Skeletal muscle tissue (tissue), 3 donors: ENCODE measurements at regions not wholly inside any gene's neighbourhood (a gene's known extent, or its start where the extent isn't known, plus 50 kb on each side); places are given as distances from the start of the nearest gene placed in this dataset.

Experiments
- H3K27ac ChIP-seq: one replicate; pipeline ENCODE4 v1.7.0; 2013; ENCODE audit warnings: mild to moderate bottlenecking, low read depth, low read length, inconsistent platforms
- H3K27me3 ChIP-seq, 3 donors: one replicate each; pipeline ENCODE4 v1.7.0; 2013; ENCODE audit warnings: low read length in 3 of 3; ENCODE audit not compliant: control insufficient read depth in 3 of 3, insufficient read depth in 3 of 3
- H3K36me3 ChIP-seq, 3 donors: one replicate each; pipeline ENCODE4 v1.7.0; 2013; ENCODE audit warnings: low read length in 3 of 3; ENCODE audit not compliant: control insufficient read depth in 3 of 3, insufficient read depth in 3 of 3
- H3K4me1 ChIP-seq, 3 donors: one replicate each; pipeline ENCODE4 v1.7.0; 2013; ENCODE audit warnings: low read length in 3 of 3, mild to moderate bottlenecking in 3 of 3; ENCODE audit not compliant: control insufficient read depth in 3 of 3, insufficient read depth in 3 of 3
- H3K4me3 ChIP-seq, 3 donors: one replicate each; pipeline ENCODE4 v1.7.0; 2013; ENCODE audit warnings: low read length in 3 of 3
- H3K9ac ChIP-seq, 3 donors: one replicate each; pipeline ENCODE4 v1.7.0; 2013; ENCODE audit warnings: low read length in 3 of 3, mild to moderate bottlenecking in 3 of 3, moderate library complexity in 2 of 3, low read depth in 1 of 3
- H3K9me3 ChIP-seq, 3 donors: one replicate each; pipeline ENCODE4 v1.7.0; 2013; ENCODE audit warnings: low read length in 3 of 3; ENCODE audit not compliant: control insufficient read depth in 3 of 3
- donor health status: Osteomylitis.

GRCh38 chr18:41324934-41325333, 630.1 kb upstream of the PIK3C3 start:
- no peaks in the 10 kb centered on the region for H3K36me3 ChIP-seq
- no peaks in the 10 kb centered on the region for H3K27me3 ChIP-seq
- no peak overlapping the region for H3K27ac ChIP-seq
- H3K4me3 ChIP-seq = no peak overlapping the region
- peaks cover 0 to 2% (median 2%) of the 10 kb centered on the region in 3 donors for H3K9me3 ChIP-seq
- H3K4me1 ChIP-seq = no peaks in the 10 kb centered on the region
- H3K9ac ChIP-seq = no peak overlapping the region

DNA sequence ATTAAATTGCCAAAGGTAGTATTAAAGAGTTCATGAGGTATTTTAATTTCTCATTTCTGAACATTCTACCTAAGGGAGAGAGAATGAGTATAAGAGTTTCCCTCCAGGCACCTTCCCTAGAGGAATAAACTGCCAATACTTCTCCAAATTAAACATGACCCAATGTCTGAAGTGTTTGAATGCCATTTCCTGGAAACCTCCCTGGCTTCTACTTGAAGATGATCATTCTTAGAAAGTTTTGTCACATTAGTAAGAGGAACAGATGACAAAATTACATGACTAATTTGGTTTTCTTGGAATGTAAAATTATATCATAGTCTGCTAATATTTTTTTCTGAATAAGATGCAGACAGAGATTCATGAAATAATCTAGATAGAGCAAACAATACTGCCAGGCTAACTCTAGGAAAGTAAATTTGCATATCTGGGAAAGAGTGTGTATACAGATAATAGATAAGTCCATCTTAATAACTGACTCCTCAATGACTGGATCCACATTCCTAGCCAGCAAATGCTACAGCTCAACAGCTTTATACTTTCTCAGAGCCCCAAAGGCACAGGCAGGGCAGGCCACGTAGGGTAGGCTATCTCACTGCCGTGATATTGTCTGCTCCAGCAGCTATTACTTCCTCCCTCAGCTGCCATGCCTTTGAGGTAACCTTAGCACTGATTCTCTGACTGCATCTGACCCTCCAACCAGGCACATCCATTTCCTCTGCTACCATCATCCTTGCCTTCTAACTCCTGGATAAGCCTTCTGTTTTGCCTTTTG, 630.8 kb upstream of the PIK3C3 start:
- no peaks in the 10 kb centered on the region for H3K27me3 ChIP-seq
- H3K27ac ChIP-seq = no peak overlapping the region
- H3K9ac ChIP-seq = no peak overlapping the region
- no peak overlapping the region for H3K4me3 ChIP-seq
- no peaks in the 10 kb centered on the region for H3K36me3 ChIP-seq
- H3K9me3 ChIP-seq = peaks cover 0 to 2% (median 2%) of the 10 kb centered on the region in 3 donors
- H3K4me1 ChIP-seq = no peaks in the 10 kb centered on the region

GRCh38 chr18:41323044-41323443, 632.0 kb upstream of the PIK3C3 start:
- no peaks in the 10 kb centered on the region for H3K36me3 ChIP-seq
- H3K4me3 ChIP-seq = no peak overlapping the region
- H3K9me3 ChIP-seq = peaks cover 0 to 2% (median 0%) of the 10 kb centered on the region in 3 donors
- no peaks in the 10 kb centered on the region for H3K27me3 ChIP-seq
- no peak overlapping the region for H3K9ac ChIP-seq
- no peak overlapping the region for H3K27ac ChIP-seq
- H3K4me1 ChIP-seq = no peaks in the 10 kb centered on the region

DNA sequence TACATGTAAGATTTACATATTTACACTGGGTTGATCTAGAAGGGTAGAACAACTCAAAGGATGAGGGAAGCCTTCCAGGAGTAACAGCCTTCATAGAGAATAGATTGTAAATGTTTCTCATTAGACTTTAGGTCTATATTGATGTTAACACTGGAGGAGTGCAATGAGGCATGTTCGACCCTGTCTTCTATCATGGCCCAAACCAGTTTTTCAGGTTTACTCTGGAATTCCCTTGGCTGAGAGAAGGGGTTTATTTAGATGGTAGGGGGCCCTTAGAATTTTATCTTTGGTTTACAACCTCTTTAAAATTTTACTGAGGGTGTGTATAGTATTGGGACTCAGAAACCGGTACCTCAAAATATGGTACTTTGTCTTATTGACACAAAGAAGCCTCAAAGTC, 634.9 kb upstream of the PIK3C3 start:
- no peaks in the 10 kb centered on the region for H3K4me1 ChIP-seq
- H3K36me3 ChIP-seq = no peaks in the 10 kb centered on the region
- H3K27me3 ChIP-seq = no peaks in the 10 kb centered on the region
- no peak overlapping the region for H3K4me3 ChIP-seq
- no peak overlapping the region for H3K27ac ChIP-seq
- H3K9me3 ChIP-seq = peaks cover 0 to 2% (median 0%) of the 10 kb centered on the region in 3 donors
- H3K9ac ChIP-seq = no peak overlapping the region

DNA sequence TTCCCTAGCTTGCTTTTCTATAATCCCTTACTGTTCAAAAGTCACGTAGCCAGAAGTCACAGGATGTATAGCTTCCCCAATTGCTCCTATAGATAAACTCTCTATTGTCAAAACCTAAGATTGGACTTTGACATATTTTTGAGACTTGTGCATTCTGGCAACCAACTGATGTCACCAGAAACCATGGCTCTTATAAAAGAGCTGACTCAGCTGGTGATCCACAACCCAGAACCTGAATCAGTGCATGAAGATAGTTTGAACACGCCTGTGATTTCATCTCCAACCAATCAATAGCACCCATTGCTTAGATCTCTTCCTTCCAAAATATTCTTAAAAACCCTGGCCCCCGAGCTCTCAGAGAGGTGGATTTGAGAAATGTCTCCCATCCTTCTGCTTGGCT, 639.9 kb upstream of the PIK3C3 start:
- Histone ChIP-seq H3K9me3 (no peaks in the 10 kb centered on the region), H3K4me3 (no peak overlapping the region), H3K27me3 (no peaks in the 10 kb centered on the region), H3K27ac (no peak overlapping the region), H3K36me3 (no peaks in the 10 kb centered on the region), H3K4me1 (no peaks in the 10 kb centered on the region), H3K9ac (no peak overlapping the region)

- no peaks in the 10 kb centered on the region for H3K27me3 ChIP-seq
- no peak overlapping the region for H3K9ac ChIP-seq
- no peaks in the 10 kb centered on the region for H3K9me3 ChIP-seq
- H3K4me1 ChIP-seq = no peaks in the 10 kb centered on the region
- H3K27ac ChIP-seq = no peak overlapping the region
- H3K36me3 ChIP-seq = no peaks in the 10 kb centered on the region
- no peak overlapping the region for H3K4me3 ChIP-seq
Measured at GRCh38 chr18:41311571-41312547, 643.2 kb upstream of the PIK3C3 start.

GRCh38 chr18:41297740-41298139, 657.3 kb upstream of the PIK3C3 start:
- H3K4me1 ChIP-seq = no peaks in the 10 kb centered on the region
- H3K4me3 ChIP-seq = no peak overlapping the region

GRCh38 chr18:41269294-41269693, 685.7 kb upstream of the PIK3C3 start:
- Histone ChIP-seq H3K27ac (no peak overlapping the region), H3K36me3 (no peaks in the 10 kb centered on the region), H3K27me3 (no peaks in the 10 kb centered on the region), H3K4me1 (no peaks in the 10 kb centered on the region), H3K4me3 (no peak overlapping the region), H3K9me3 (no peaks in the 10 kb centered on the region), H3K9ac (no peak overlapping the region)

More at GRCh38 chr18:41297740-41298139, 657.3 kb upstream of the PIK3C3 start:
- Histone ChIP-seq H3K9ac (no peak overlapping the region), H3K27me3 (no peaks in the 10 kb centered on the region), H3K27ac (no peak overlapping the region), H3K36me3 (no peaks in the 10 kb centered on the region), H3K9me3 (no peaks in the 10 kb centered on the region)

GRCh38 chr18:41268271-41268670, 686.8 kb upstream of the PIK3C3 start:
- H3K36me3 ChIP-seq = no peaks in the 10 kb centered on the region
- no peak overlapping the region for H3K9ac ChIP-seq
- H3K27me3 ChIP-seq = no peaks in the 10 kb centered on the region
- no peak overlapping the region for H3K4me3 ChIP-seq
- H3K4me1 ChIP-seq = no peaks in the 10 kb centered on the region
- no peaks in the 10 kb centered on the region for H3K9me3 ChIP-seq
- no peak overlapping the region for H3K27ac ChIP-seq

DNA sequence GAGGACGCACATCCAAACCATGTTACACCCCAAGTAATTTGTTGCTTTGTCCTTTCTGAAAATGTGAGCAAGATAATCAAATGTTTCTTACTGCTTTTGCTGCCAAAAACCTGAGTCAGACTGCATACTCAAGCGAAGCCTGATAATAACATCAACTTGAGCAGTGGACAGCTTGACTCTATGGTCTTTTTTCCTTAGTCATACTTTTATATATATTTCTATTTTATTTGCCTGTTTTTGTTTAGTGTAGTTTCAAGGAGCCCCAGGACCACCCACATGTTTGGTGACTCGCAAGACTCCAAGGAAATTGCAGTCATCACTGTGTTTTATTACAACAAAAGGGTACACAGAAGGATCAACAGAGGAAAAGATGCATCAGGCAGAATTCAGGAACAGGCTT, 688.4 kb upstream of the PIK3C3 start:
- H3K4me1 ChIP-seq = no peaks in the 10 kb centered on the region

More for the DNA sequence above, 688.4 kb upstream of the PIK3C3 start:
- no peak overlapping the region for H3K4me3 ChIP-seq
- no peaks in the 10 kb centered on the region for H3K9me3 ChIP-seq
- H3K27me3 ChIP-seq = no peaks in the 10 kb centered on the region
- H3K9ac ChIP-seq = no peak overlapping the region
- no peak overlapping the region for H3K27ac ChIP-seq
- no peaks in the 10 kb centered on the region for H3K36me3 ChIP-seq
